Smooth muscle cell (in vitro differentiated cells): ENCODE measurements at regions not wholly inside any gene's neighbourhood (a gene's known extent, or its start where the extent isn't known, plus 50 kb on each side); places are given as distances from the start of the nearest gene placed in this dataset.

Source experiments
- DNase-seq: peaks from one replicate; lab custom pipeline; 2025; ENCODE audit not compliant: unreplicated experiment; lab: John Stamatoyannopoulos, UW
- H2AFZ ChIP-seq: fragments of 200-600 bp; sonication (generic); 2 replicates; pipeline ENCODE4 v1.6.0; 2016; ENCODE audit warnings: antibody characterized with exemption, low read depth, mild to moderate bottlenecking
- H3F3A ChIP-seq: fragments of 200-600 bp; sonication (generic); 2 replicates; pipeline ENCODE4 v1.6.0; 2017; ENCODE audit warnings: antibody characterized with exemption, low read depth
- H3K27ac ChIP-seq: fragments of 200-600 bp; sonication (generic); 2 replicates; pipeline ENCODE4 v1.5.1; 2016; ENCODE audit warnings: low read depth, mild to moderate bottlenecking
- H3K27me3 ChIP-seq: fragments of 200-600 bp; sonication (generic); 2 replicates; pipeline ENCODE4 v1.6.1; 2016; ENCODE audit warnings: low read depth, mild to moderate bottlenecking
- H3K36me3 ChIP-seq: fragments of 200-600 bp; sonication (generic); 2 replicates; pipeline ENCODE4 v1.5.1; 2016; ENCODE audit warnings: low read depth
- H3K4me1 ChIP-seq: fragments of 200-600 bp; sonication (generic); 2 replicates; pipeline ENCODE4 v1.5.1; 2016; ENCODE audit warnings: low read depth
- H3K4me2 ChIP-seq: fragments of 200-600 bp; sonication (generic); 2 replicates; pipeline ENCODE4 v1.6.0; 2016; ENCODE audit warnings: mild to moderate bottlenecking
- H3K4me3 ChIP-seq: fragments of 200-600 bp; sonication (generic); 2 replicates; pipeline ENCODE4 v1.5.1; 2016; ENCODE audit warnings: mild to moderate bottlenecking
- H3K79me2 ChIP-seq: fragments of 200-600 bp; sonication (generic); 2 replicates; pipeline ENCODE4 v1.6.0; 2016; ENCODE audit warnings: low read depth, mild to moderate bottlenecking
- H3K9ac ChIP-seq: fragments of 200-600 bp; sonication (generic); 2 replicates; pipeline ENCODE4 v1.6.0; 2016; ENCODE audit warnings: low read depth
- H3K9me3 ChIP-seq: fragments of 200-600 bp; sonication (generic); replicated peaks from 2 replicates; pipeline ENCODE4 v1.5.1; 2016; ENCODE audit warnings: low read depth
- H4K20me1 ChIP-seq: fragments of 200-600 bp; sonication (generic); 2 replicates; pipeline ENCODE4 v1.6.0; 2016; ENCODE audit warnings: low read depth
- WGBS: methylation state at CpG from one replicate; pipeline ENCODE4 v1.1.7; 2016; ENCODE audit warnings: low lambda C conversion rate; 5-methylcytosine and 5-hydroxymethylcytosine counted together
- TF ChIP-seq, protein P1 (sequence below): fragments of 200-600 bp; sonication (generic); IDR thresholded peaks from 2 replicates; pipeline ENCODE4 v1.5.1; 2017; ENCODE audit warnings: borderline replicate concordance, mild to moderate bottlenecking, antibody characterized with exemption; ENCODE audit not compliant: insufficient read depth, poor library complexity, severe bottlenecking

DNA sequence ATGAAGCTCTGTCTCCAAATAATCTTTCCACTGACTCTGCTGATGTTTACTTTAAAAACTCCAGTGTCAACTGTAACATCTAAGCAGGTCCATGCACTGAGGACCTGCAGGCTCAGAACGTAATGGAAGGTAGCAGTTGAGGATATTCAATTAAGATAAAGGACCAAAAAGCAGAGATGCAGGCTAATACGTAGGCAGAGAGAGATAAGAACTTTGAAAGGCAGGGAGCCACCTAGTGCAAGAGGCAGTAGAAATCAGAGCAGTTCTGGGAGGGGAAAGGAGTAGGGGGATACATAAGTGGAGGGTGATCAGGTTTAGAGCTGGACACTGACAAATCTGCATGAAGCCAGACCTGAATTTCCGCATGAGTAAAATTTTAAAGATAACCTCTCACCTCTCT is 114.5 kb upstream of the POM121L12 start:
- H3K4me1 ChIP-seq = no peaks in the 10 kb centered on the region
- H3K4me2 ChIP-seq = peak overlapping the region; percentile 51
- TF ChIP-seq, protein P1, sequence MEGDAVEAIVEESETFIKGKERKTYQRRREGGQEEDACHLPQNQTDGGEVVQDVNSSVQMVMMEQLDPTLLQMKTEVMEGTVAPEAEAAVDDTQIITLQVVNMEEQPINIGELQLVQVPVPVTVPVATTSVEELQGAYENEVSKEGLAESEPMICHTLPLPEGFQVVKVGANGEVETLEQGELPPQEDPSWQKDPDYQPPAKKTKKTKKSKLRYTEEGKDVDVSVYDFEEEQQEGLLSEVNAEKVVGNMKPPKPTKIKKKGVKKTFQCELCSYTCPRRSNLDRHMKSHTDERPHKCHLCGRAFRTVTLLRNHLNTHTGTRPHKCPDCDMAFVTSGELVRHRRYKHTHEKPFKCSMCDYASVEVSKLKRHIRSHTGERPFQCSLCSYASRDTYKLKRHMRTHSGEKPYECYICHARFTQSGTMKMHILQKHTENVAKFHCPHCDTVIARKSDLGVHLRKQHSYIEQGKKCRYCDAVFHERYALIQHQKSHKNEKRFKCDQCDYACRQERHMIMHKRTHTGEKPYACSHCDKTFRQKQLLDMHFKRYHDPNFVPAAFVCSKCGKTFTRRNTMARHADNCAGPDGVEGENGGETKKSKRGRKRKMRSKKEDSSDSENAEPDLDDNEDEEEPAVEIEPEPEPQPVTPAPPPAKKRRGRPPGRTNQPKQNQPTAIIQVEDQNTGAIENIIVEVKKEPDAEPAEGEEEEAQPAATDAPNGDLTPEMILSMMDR = no peak

GRCh38 chr7:52917982-52918578 is 117.4 kb upstream of the POM121L12 start:
- no peak for DNase-seq
- Histone ChIP-seq H3K36me3 (no peaks in the 10 kb centered on the region), H3K79me2 (no peaks in the 10 kb centered on the region), H3K4me3 (no peak overlapping the region), H3F3A (no peaks in the 10 kb centered on the region), H3K4me1 (no peaks in the 10 kb centered on the region), H2AFZ (no peak overlapping the region), H3K9me3 (no peaks in the 10 kb centered on the region), H4K20me1 (no peaks in the 10 kb centered on the region), H3K27ac (no peak overlapping the region), H3K9ac (no peak overlapping the region), H3K27me3 (no peaks in the 10 kb centered on the region), H3K4me2 (no peak overlapping the region)
- 75% methylated on average over 7 of the region's 7 CpGs for WGBS
- TF ChIP-seq, protein P1 = peak; percentile 42

More for the DNA sequence above, 114.5 kb upstream of the POM121L12 start:
- H3K9me3 ChIP-seq = no peaks in the 10 kb centered on the region
- H3K79me2 ChIP-seq = no peaks in the 10 kb centered on the region
- H3K9ac ChIP-seq = no peak overlapping the region
- no peaks in the 10 kb centered on the region for H3K36me3 ChIP-seq
- H3K27ac ChIP-seq = no peak overlapping the region
- WGBS = 32% methylated on average over 3 of the region's 3 CpGs
- peak overlapping the region; percentile 24 for H2AFZ ChIP-seq
- H4K20me1 ChIP-seq = no peaks in the 10 kb centered on the region
- DNase-seq = no peak
- no peak overlapping the region for H3K4me3 ChIP-seq
- H3F3A ChIP-seq = no peaks in the 10 kb centered on the region
- no peaks in the 10 kb centered on the region for H3K27me3 ChIP-seq

GRCh38 chr7:52911795-52912194 is 123.6 kb upstream of the POM121L12 start:
- no peak for DNase-seq
- Histone ChIP-seq H3K27me3 (no peaks in the 10 kb centered on the region), H3K9me3 (no peaks in the 10 kb centered on the region), H3K36me3 (no peaks in the 10 kb centered on the region), H3K4me3 (no peak overlapping the region), H3K27ac (no peak overlapping the region), H3K4me1 (no peaks in the 10 kb centered on the region), H4K20me1 (no peaks in the 10 kb centered on the region), H3F3A (no peaks in the 10 kb centered on the region), H3K79me2 (no peaks in the 10 kb centered on the region), H2AFZ (no peak overlapping the region), H3K4me2 (no peak overlapping the region), H3K9ac (no peak overlapping the region)
- WGBS = 95% methylated on average over 10 of the region's 10 CpGs
- TF ChIP-seq, protein P1 = no peak

GRCh38 chr7:52911326-52911725 is 124.1 kb upstream of the POM121L12 start:
- DNase-seq = no peak
- Histone ChIP-seq H3K9ac (no peak overlapping the region), H3F3A (no peaks in the 10 kb centered on the region), H3K27ac (no peak overlapping the region), H3K4me3 (no peak overlapping the region), H3K79me2 (no peaks in the 10 kb centered on the region), H3K4me1 (no peaks in the 10 kb centered on the region), H4K20me1 (no peaks in the 10 kb centered on the region), H2AFZ (no peak overlapping the region), H3K4me2 (no peak overlapping the region), H3K9me3 (no peaks in the 10 kb centered on the region), H3K36me3 (no peaks in the 10 kb centered on the region), H3K27me3 (no peaks in the 10 kb centered on the region)
- TF ChIP-seq, protein P1 = no peak
- 92% methylated on average over 7 of the region's 7 CpGs for WGBS
